Erythroblast (primary cell): ENCODE measurements at regions not wholly inside any gene's neighbourhood (a gene's known extent, or its start where the extent isn't known, plus 50 kb on each side); places are given as distances from the start of the nearest gene placed in this dataset.

Experiments
- GATA1 ChIP-seq: IDR thresholded peaks from 2 replicates; pipeline ENCODE4 v1.6.1; 2011; ENCODE audit warnings: low read depth, mild to moderate bottlenecking, control low read depth, low read length, moderate library complexity
- POLR2A ChIP-seq: IDR thresholded peaks from 2 replicates; pipeline ENCODE4 v1.6.1; 2011; ENCODE audit warnings: mild to moderate bottlenecking, low read length

DNA sequence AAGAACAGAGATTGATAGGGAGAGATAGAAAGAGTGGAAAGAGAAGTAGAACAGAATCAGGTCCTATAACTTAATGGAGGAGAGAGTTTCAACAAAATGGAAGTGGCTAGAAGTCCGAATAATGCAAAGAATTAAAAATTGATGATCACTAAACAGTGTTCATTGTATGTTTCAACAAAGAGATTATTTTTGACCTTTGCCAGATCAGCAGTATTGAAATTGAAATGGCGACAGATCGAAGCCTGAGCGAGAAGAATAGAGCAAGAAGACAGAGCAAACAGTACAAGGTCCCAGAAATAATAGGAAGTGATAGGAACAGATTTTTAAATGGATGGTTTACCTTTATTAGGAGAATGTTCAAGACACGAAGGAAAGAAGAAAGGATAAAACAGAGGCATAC, 1012.8 kb upstream of the FBXO33 start:
- TF ChIP-seq POLR2A = no peak
- no peak for TF ChIP-seq GATA1
